MCF 10A (cell line): ENCODE measurements at regions not wholly inside any gene's neighbourhood (a gene's known extent, or its start where the extent isn't known, plus 50 kb on each side); places are given as distances from the start of the nearest gene placed in this dataset.

Experiments
- BruUV-seq: library from RNA; stranded (reverse); fragments of 400-500 nt; replicated peaks from 2 replicates; lab custom pipeline; 2021; lab: Mats Ljungman, UMichigan
- CTCF ChIA-PET: fragments of 300-600 bp; sonication (Branson Sonifier 250); formaldehyde crosslinking; extraction: SDS; loops from one replicate; lab custom pipeline; 2021; ENCODE audit warnings: antibody characterized with exemption, inconsistent platforms; lab: Yijun Ruan, JAX
- POLR2A ChIA-PET: fragments of 300-600, 350-650 bp; sonication (Branson Sonifier 250); formaldehyde crosslinking; extraction: SDS; loops from one replicate; lab custom pipeline; 2020; ENCODE audit warnings: antibody characterized with exemption, inconsistent platforms; lab: Yijun Ruan, JAX
- DNase-seq: peaks from one replicate; pipeline ENCODE4 v3.0.0-alpha.2; 2018; ENCODE audit not compliant: unreplicated experiment
- H3K27ac Mint-ChIP-seq: one replicate; pipeline ENCODE4 v1.8.0; 2022; ENCODE audit warnings: mild to moderate bottlenecking, low read depth, mixed read lengths; ENCODE audit not compliant: unreplicated experiment
- H3K27me3 Mint-ChIP-seq: one replicate; pipeline ENCODE4 v1.8.0; 2022; ENCODE audit warnings: mixed read lengths; ENCODE audit not compliant: insufficient read depth, unreplicated experiment
- H3K36me3 Mint-ChIP-seq: one replicate; pipeline ENCODE4 v1.8.0; 2022; ENCODE audit warnings: mild to moderate bottlenecking, moderate library complexity, mixed read lengths; ENCODE audit not compliant: insufficient read depth, unreplicated experiment
- H3K4me1 Mint-ChIP-seq: one replicate; pipeline ENCODE4 v1.8.0; 2022; ENCODE audit warnings: mixed read lengths; ENCODE audit not compliant: insufficient read depth, unreplicated experiment
- H3K4me3 Mint-ChIP-seq: one replicate; pipeline ENCODE4 v1.8.0; 2022; ENCODE audit warnings: mild to moderate bottlenecking, moderate library complexity, mixed read lengths; ENCODE audit not compliant: unreplicated experiment
- H3K9me3 Mint-ChIP-seq: one replicate; pipeline ENCODE4 v1.8.0; 2022; ENCODE audit warnings: mixed read lengths; ENCODE audit not compliant: unreplicated experiment
- intact Hi-C: fragments of 100-400 bp; cut with micrococcal nuclease; formaldehyde crosslinking; loops from 2 replicates; pipeline ENCODE4 v1.14.1; 2022
- TF ChIP-seq, protein P1 (sequence below): fragments of 200-600 bp; IDR thresholded peaks from one replicate; pipeline ENCODE4 v1.8.0; 2022; ENCODE audit warnings: antibody characterized with exemption, mild to moderate bottlenecking; ENCODE audit not compliant: unreplicated experiment

DNA sequence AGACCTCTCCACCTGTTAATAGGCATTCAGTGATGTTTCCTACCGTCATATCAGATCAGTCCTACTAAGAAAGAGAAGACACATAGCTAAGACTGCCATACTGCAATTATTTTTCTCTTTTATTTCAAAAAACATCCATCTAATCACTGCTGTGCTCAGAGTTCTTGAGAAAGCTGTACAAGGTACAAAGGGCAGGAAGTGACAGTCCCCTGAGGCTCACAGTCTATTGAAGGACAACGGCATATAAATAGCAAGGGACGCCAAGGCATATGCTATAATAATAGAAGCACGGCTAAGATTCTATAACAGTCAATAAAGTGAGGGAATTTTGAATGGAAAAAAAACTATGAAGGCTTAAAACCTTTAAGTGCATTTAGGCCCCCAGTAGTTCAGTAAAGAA, 415.3 kb upstream of the NRP1 start:
- TF ChIP-seq, protein P1, sequence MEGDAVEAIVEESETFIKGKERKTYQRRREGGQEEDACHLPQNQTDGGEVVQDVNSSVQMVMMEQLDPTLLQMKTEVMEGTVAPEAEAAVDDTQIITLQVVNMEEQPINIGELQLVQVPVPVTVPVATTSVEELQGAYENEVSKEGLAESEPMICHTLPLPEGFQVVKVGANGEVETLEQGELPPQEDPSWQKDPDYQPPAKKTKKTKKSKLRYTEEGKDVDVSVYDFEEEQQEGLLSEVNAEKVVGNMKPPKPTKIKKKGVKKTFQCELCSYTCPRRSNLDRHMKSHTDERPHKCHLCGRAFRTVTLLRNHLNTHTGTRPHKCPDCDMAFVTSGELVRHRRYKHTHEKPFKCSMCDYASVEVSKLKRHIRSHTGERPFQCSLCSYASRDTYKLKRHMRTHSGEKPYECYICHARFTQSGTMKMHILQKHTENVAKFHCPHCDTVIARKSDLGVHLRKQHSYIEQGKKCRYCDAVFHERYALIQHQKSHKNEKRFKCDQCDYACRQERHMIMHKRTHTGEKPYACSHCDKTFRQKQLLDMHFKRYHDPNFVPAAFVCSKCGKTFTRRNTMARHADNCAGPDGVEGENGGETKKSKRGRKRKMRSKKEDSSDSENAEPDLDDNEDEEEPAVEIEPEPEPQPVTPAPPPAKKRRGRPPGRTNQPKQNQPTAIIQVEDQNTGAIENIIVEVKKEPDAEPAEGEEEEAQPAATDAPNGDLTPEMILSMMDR = no peak
- ChIA-PET CTCF (no interaction called here), POLR2A (no interaction called here)
- no peaks in the 10 kb centered on the region for H3K27me3 Mint-ChIP-seq
- H3K9me3 Mint-ChIP-seq = no peaks in the 10 kb centered on the region
- no TSS peak for BruUV-seq
- intact Hi-C loops = no loop called here
- no peak for DNase-seq
- no peaks in the 10 kb centered on the region for H3K4me1 Mint-ChIP-seq
- H3K4me3 Mint-ChIP-seq = no peak overlapping the region
- H3K27ac Mint-ChIP-seq = no peak overlapping the region
- no peaks in the 10 kb centered on the region for H3K36me3 Mint-ChIP-seq

DNA sequence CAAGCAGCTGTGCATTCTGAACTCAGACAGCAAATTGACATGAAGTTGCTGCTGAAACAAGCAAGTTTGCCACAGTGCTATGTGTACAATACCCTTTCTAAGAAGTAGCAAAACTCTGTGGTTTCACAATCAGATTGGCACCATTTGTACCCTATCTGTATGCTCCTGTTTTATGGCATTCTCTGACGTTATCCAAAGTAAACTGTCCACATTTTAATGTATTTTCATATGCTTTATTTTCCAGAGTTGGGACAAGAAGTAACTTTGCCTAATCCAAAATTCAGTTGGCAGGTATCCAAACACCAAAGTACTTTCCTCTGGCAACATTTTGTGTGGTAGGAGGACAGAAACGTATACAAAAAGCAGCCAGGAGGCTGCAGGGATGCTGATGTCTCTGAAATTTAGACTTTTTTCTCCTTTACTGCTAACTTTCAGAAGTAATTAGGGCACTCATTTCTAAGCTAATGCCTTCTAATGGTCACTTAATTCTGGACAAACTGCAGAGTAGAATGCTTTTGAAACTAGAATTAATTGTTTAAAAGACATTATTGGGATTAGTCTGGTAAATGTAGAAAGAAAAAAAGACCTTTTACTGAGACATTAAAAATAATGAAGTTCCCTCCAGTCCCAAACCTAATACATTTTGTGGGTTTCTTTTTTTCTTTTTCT, 414.7 kb upstream of the NRP1 start:
- H3K27me3 Mint-ChIP-seq = no peaks in the 10 kb centered on the region
- ChIA-PET CTCF (no interaction called here), POLR2A (no interaction called here)
- H3K4me3 Mint-ChIP-seq = no peak overlapping the region
- TF ChIP-seq, protein P1 = no peak
- no peak overlapping the region for H3K27ac Mint-ChIP-seq
- no peaks in the 10 kb centered on the region for H3K4me1 Mint-ChIP-seq
- peak; percentile 33 for DNase-seq
- H3K9me3 Mint-ChIP-seq = no peaks in the 10 kb centered on the region
- intact Hi-C loops = no loop called here
- BruUV-seq = no TSS peak
- H3K36me3 Mint-ChIP-seq = no peaks in the 10 kb centered on the region

DNA sequence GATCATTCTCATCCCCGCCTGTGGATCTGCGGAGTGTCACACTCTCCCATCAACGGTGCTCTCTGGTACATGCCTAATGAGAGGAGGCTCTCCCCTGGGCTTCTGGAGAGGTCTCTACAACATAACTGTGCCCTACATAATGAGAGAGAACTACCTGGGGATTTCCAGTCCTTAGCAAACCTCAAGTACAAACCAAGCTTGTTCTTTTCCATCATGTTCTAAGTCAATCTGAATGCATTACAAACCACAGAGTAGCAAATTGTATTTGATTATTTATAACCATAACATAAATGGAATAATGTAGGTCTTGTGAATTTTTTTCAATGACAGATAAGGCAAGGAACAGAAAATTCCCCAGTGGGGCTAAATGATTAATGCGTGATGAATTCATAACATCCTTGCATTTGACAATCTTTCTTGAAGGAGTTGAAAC, 412.4 kb upstream of the NRP1 start:
- Mint-ChIP-seq H3K27me3 (no peaks in the 10 kb centered on the region), H3K27ac (no peak overlapping the region), H3K9me3 (no peaks in the 10 kb centered on the region), H3K4me1 (no peaks in the 10 kb centered on the region), H3K4me3 (no peak overlapping the region), H3K36me3 (no peaks in the 10 kb centered on the region)
- DNase-seq = no peak
- CTCF ChIA-PET = no interaction called here
- POLR2A ChIA-PET = no interaction called here
- TF ChIP-seq, protein P1 = no peak
- BruUV-seq = no TSS peak
- intact Hi-C loops = no loop called here

DNA sequence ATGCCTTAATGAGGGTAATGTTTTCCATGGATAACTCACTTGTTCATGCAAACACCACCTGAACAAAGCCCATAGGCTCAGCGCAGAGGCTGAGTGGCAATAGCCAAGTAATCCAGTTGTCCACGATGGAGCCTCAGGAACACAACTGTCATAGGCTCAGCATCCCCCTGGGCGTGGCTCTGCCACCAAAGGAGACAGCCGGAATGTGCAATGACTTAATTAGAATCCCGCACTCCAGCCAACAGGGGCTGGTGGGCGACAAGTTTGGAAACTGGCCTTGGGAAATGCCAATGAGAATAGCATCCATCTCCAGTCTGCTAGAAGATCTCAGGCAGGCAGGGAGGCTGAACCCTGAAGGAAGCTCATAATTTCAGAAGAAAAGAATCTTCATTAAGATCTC, 411.7 kb upstream of the NRP1 start:
- Mint-ChIP-seq H3K36me3 (no peaks in the 10 kb centered on the region), H3K27ac (no peak overlapping the region), H3K4me1 (no peaks in the 10 kb centered on the region), H3K27me3 (no peaks in the 10 kb centered on the region), H3K9me3 (no peaks in the 10 kb centered on the region), H3K4me3 (no peak overlapping the region)
- DNase-seq = no peak
- TF ChIP-seq, protein P1 = no peak
- intact Hi-C loops = no loop called here
- BruUV-seq = no TSS peak
- ChIA-PET CTCF (no interaction called here), POLR2A (no interaction called here)
